Uterus (tissue), 3 donors: ENCODE measurements at regions not wholly inside any gene's neighbourhood (a gene's known extent, or its start where the extent isn't known, plus 50 kb on each side); places are given as distances from the start of the nearest gene placed in this dataset.

ENCODE experiments used
- DNase-seq, 2 donors: peaks; one replicate each; pipeline ENCODE4 v3.0.0-alpha.2; 2019 to 2020
- H3K27ac ChIP-seq, 2 donors: fragments of 200-600 bp; sonication (generic); 1 replicate in 1 of 2; 2 replicates in 1 of 2; pipeline ENCODE4 v1.5.1; 2016 to 2018
- H3K27me3 ChIP-seq, 2 donors: fragments of 200-600 bp; sonication (generic); one replicate each; pipeline ENCODE4 v1.5.1; 2018 to 2019; ENCODE audit warnings: control low read depth in 1 of 2
- H3K36me3 ChIP-seq, 2 donors: fragments of 200-600 bp; sonication (generic); one replicate each; pipeline ENCODE4 v1.5.1; 2019; ENCODE audit warnings: control low read depth in 1 of 2
- H3K4me1 ChIP-seq, 2 donors: fragments of 200-600 bp; sonication (generic); one replicate each; pipeline ENCODE4 v1.5.1; 2018 to 2019; ENCODE audit warnings: control low read depth in 1 of 2
- H3K4me3 ChIP-seq, 2 donors: fragments of 200-600 bp; sonication (generic); 1 replicate in 1 of 2; 2 replicates in 1 of 2; pipeline ENCODE4 v1.5.1; 2018 to 2019; ENCODE audit warnings: mild to moderate bottlenecking in 1 of 2
- H3K9me3 ChIP-seq, 2 donors: fragments of 200-600 bp; sonication (generic); one replicate each; pipeline ENCODE4 v1.5.1; 2019; ENCODE audit warnings: control low read depth in 1 of 2
- POLR2A ChIP-seq, 2 donors: fragments of 450-650 bp; IDR thresholded peaks; one replicate each; pipeline ENCODE4 v1.6.1; 2016; ENCODE audit warnings: antibody characterized with exemption in 2 of 2, mild to moderate bottlenecking in 1 of 2, moderate library complexity in 1 of 2
- intact Hi-C: fragments of 100-400 bp; cut with DNase I; formaldehyde crosslinking; loops from one replicate; pipeline ENCODE4 v1.15.1; 2023; ENCODE audit warnings: low total_unique reads
- TF ChIP-seq, protein P1 (sequence below), 4 experiments: fragments of 200-600 bp in 2 of 4; fragments of 450-650 bp in 2 of 4; sonication (generic) in 2 of 4; IDR thresholded peaks; one replicate each; pipeline ENCODE4 v1.5.1; 2016 to 2019; ENCODE audit warnings: antibody characterized with exemption in 4 of 4, mild to moderate bottlenecking in 2 of 4, moderate library complexity in 1 of 4
- donor health status: DM: yes; HTN: yes; CAD: no.

DNA sequence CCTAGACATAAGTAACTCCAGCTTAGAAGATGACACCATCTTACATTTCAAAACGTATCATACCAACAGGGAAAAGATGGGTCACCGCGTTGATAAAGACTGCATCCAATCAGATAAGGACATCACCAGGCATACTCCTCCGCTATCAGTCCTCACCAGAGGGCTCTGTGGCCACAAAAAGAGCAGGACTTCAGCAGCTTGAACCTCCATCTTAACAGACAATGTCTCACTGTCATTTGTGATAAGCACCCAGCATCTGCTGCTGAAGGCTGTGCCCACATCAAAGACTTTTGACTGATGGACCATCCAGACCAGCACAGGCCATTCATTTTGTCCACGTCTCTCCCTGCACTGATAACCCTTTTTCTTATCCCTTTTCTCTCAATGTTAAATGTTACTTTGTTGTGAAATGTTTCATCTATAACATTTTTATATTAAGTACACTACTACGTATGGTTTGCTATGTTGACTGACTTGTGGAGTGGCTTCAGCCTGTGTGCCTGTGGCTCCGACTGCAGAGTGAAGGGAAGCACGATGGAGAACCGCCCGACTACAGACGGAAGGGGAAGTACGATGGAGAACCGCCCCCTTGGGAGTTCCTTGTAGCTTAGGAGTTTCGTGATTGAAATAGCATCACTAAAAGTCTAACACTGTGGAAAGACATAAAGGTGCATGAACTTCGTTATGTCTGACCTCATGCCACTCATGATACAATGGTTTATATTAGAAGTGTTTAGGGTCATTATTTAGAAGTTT lies 595.4 kb upstream of the AGA start:
- H3K27me3 ChIP-seq, result no peaks in the 10 kb centered on the region
- TF ChIP-seq POLR2A (IDR thresholded peaks at IDR 0.05), result no peak
- no peaks in the 10 kb centered on the region for H3K9me3 ChIP-seq
- intact Hi-C loops, result no loop called here
- H3K4me3 ChIP-seq, result no peak overlapping the region
- no peaks in the 10 kb centered on the region for H3K36me3 ChIP-seq
- H3K27ac ChIP-seq, result no peak overlapping the region
- H3K4me1 ChIP-seq, result no peaks in the 10 kb centered on the region
- no peak for DNase-seq

DNA sequence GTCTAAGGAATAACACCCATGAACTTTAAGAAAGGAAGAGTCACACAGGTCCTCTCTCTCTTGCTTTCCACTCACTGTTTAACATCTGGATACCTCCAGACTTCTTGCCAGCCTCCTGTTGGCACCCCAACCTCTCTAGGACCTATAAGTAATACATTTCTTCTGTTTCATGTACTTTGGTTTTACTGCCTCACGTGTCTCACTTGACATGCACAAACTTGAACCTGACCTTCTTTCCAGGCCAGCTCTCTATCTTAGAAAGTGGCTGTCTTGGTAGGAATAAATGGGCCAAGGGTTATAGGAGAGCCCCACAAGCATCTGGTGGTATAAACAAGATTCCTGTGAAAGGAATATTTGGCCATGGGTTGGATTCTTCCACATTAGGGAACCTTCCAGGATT lies 614.8 kb upstream of the AGA start:
- intact Hi-C loops, result no loop called here
- Histone ChIP-seq H3K36me3 (no peaks in the 10 kb centered on the region), H3K27ac (no peak overlapping the region), H3K4me1 (no peaks in the 10 kb centered on the region), H3K4me3 (no peak overlapping the region), H3K9me3 (no peaks in the 10 kb centered on the region), H3K27me3 (no peaks in the 10 kb centered on the region)
- TF ChIP-seq POLR2A (IDR thresholded peaks at IDR 0.05), result no peak
- TF ChIP-seq, protein P1, sequence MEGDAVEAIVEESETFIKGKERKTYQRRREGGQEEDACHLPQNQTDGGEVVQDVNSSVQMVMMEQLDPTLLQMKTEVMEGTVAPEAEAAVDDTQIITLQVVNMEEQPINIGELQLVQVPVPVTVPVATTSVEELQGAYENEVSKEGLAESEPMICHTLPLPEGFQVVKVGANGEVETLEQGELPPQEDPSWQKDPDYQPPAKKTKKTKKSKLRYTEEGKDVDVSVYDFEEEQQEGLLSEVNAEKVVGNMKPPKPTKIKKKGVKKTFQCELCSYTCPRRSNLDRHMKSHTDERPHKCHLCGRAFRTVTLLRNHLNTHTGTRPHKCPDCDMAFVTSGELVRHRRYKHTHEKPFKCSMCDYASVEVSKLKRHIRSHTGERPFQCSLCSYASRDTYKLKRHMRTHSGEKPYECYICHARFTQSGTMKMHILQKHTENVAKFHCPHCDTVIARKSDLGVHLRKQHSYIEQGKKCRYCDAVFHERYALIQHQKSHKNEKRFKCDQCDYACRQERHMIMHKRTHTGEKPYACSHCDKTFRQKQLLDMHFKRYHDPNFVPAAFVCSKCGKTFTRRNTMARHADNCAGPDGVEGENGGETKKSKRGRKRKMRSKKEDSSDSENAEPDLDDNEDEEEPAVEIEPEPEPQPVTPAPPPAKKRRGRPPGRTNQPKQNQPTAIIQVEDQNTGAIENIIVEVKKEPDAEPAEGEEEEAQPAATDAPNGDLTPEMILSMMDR (IDR thresholded peaks at IDR 0.05), result no peak
- no peak for DNase-seq

DNA sequence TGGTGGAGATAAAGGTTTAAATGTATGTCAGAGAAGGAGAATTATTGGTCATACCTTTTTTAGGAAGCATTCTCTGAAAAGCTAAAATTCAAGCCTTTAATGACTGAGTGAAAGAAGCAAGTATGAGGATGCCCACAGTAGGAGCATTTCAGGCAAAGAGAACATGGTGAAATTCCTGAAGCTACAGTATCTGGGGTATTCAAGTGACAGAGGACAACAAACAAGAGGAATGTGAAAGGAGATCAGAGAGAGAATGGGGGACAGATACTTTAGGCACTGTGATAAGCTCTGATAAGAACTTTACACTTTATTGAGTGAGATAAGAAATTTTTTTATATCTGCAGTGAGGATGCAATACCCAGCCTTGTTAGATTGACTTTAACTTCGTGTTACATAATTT lies 621.3 kb upstream of the AGA start:
- no peaks in the 10 kb centered on the region for H3K9me3 ChIP-seq
- no peak overlapping the region for H3K27ac ChIP-seq
- no peak overlapping the region for H3K4me3 ChIP-seq
- DNase-seq, result no peak
- TF ChIP-seq, protein P1 (IDR thresholded peaks at IDR 0.05), result no peak
- no peak for TF ChIP-seq POLR2A (IDR thresholded peaks at IDR 0.05)
- H3K36me3 ChIP-seq, result no peaks in the 10 kb centered on the region
- H3K4me1 ChIP-seq, result no peaks in the 10 kb centered on the region
- intact Hi-C loops, result no loop called here
- H3K27me3 ChIP-seq, result no peaks in the 10 kb centered on the region

DNA sequence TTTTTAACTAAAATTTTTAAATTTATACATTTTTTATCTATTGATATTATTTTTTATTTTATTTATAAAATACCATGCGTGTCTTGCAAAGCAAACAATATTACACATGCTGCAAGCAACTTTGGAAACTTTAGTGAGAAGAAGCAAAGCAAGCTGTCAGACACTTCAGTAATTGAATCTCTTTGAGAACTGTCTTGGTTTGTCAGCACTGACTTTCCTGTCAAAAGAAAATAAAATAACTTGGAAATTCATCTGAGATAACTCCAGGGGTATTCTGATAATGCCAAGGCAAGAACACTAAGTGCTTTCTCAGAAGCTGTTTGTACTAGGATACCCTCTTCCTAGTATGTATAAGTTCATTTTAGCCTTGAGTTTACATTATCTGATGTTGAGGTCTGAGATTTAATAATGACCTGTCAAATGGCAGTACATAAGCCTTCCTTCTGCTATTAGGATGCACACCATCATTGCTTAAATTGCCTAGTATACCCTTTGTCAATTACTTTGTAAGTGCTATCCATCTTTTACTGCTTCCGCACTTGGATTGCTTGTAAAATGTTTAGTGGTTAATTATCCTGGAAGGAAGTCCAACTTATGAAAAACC lies 624.2 kb upstream of the AGA start:
- Histone ChIP-seq H3K27me3 (no peaks in the 10 kb centered on the region), H3K27ac (no peak overlapping the region), H3K4me3 (no peak overlapping the region), H3K36me3 (no peaks in the 10 kb centered on the region), H3K4me1 (no peaks in the 10 kb centered on the region), H3K9me3 (no peaks in the 10 kb centered on the region)
- TF ChIP-seq POLR2A (IDR thresholded peaks at IDR 0.05), result no peak
- TF ChIP-seq, protein P1 (IDR thresholded peaks at IDR 0.05), result no peak
- DNase-seq, result no peak
- intact Hi-C loops, result no loop called here

DNA sequence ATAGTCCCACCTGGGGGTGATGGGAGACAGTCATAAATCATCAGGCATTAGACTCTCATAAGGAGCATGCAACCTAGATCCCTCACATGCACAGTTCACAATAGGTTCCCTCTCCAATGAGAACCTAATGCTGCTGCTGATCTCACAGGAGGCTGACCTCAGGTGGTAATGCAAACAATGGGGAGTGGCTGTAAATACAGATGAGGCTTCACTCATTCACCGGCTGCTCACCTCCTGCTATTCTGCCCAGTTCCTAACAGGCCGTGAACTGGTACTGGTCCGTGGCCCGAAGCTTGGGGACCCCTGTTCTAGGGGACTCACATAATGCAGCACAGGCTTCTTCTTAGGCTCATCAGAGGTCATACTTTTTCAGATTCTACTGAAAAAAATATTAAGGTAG lies 625.9 kb upstream of the AGA start:
- Histone ChIP-seq H3K27me3 (no peaks in the 10 kb centered on the region), H3K27ac (no peak overlapping the region), H3K36me3 (no peaks in the 10 kb centered on the region), H3K4me1 (no peaks in the 10 kb centered on the region), H3K4me3 (no peak overlapping the region), H3K9me3 (no peaks in the 10 kb centered on the region)
- intact Hi-C loops, result no loop called here
- DNase-seq, result no peak
- TF ChIP-seq, protein P1 (IDR thresholded peaks at IDR 0.05), result no peak
- no peak for TF ChIP-seq POLR2A (IDR thresholded peaks at IDR 0.05)
